Heart right ventricle (tissue), 16 donors: ENCODE measurements at regions not wholly inside any gene's neighbourhood (a gene's known extent, or its start where the extent isn't known, plus 50 kb on each side); places are given as distances from the start of the nearest gene placed in this dataset.

ENCODE experiments used
- ATAC-seq, 8 donors: fragments of 200-7000 bp; cut with Tn5 transposase; one replicate each; pipeline ENCODE4 v1.9.1; 2020; ENCODE audit warnings: mild to moderate bottlenecking in 8 of 8, moderate library complexity in 8 of 8, moderate number of reproducible peaks in 1 of 8
- DNase-seq, 2 donors: peaks; one replicate each; pipeline ENCODE4 v3.0.0-alpha.2; 2020
- H3K27ac ChIP-seq, 10 donors: fragments of 200-600 bp; sonication (generic) in 2 of 10; one replicate each; pipeline versions ENCODE4 v1.5.0 to v1.8.0; 2020 to 2022; ENCODE audit warnings: mild to moderate bottlenecking in 3 of 10
- H3K27me3 ChIP-seq, 7 donors: fragments of 200-600 bp; one replicate each; pipeline ENCODE4 v1.8.0; 2021 to 2022; ENCODE audit warnings: mild to moderate bottlenecking in 2 of 7
- H3K36me3 ChIP-seq, 9 donors: fragments of 200-600 bp; sonication (generic) in 1 of 9; one replicate each; pipeline versions ENCODE4 v1.5.0 to v1.8.0; 2020 to 2022; ENCODE audit warnings: mild to moderate bottlenecking in 2 of 9
- H3K4me1 ChIP-seq, 9 donors: fragments of 200-600 bp; sonication (generic) in 1 of 9; one replicate each; pipeline versions ENCODE4 v1.5.0 to v1.8.0; 2020 to 2022; ENCODE audit warnings: mild to moderate bottlenecking in 4 of 9
- H3K4me3 ChIP-seq, 10 donors: fragments of 200-600 bp; sonication (generic) in 2 of 10; one replicate each; pipeline versions ENCODE4 v1.5.0 to v1.8.0; 2020 to 2022; ENCODE audit warnings: mild to moderate bottlenecking in 7 of 10, moderate library complexity in 2 of 10
- H3K9me3 ChIP-seq, 11 donors: fragments of 200-600 bp in 10 of 11; sonication (generic) in 2 of 11; one replicate each; pipeline versions ENCODE4 v1.5.0 to v1.8.0; 2013 to 2022; ENCODE audit warnings: mild to moderate bottlenecking in 2 of 11, control low read depth in 1 of 11, moderate library complexity in 1 of 11
- WGBS, 2 donors: extraction: QIAGEN DNeasy Blood & Tissue Kit; methylation state at CpG; one replicate each; pipeline ENCODE4 v1.1.7; 2013; ENCODE audit warnings: inconsistent platforms in 1 of 2; 5-methylcytosine and 5-hydroxymethylcytosine counted together
- intact Hi-C, 10 donors: fragments of 100-400 bp; cut with DNase I; formaldehyde crosslinking; loops; one replicate each; pipeline versions ENCODE4 v1.11.1 to v1.14.2; 2022
- TF ChIP-seq, protein P1 (sequence below), 9 donors: fragments of 200-600 bp; sonication (generic) in 2 of 9; IDR thresholded peaks; one replicate each; pipeline versions ENCODE4 v1.5.0 to v1.8.0; 2021 to 2022; ENCODE audit warnings: antibody characterized with exemption in 9 of 9, mild to moderate bottlenecking in 5 of 9, moderate library complexity in 1 of 9
- donor health status: Arrhythmogenic right ventricular cardiomyopathy.
- donor health status: ischemic (EF 13 %, LVEDD 7.1; RV severe dilation, severe dysfunction).
- donor health status: healthy with polysubstance abuse.
- donor health status: DM: no; HTN: yes; CAD: no.
- donor health status: DM: no; HTN: no; CAD: no.
- donor health status: ischemic (EF 25% LVEDD 6.9; RV normal size, moderate dysfunction).
- donor health status: ischemic (EF 25% LVEDD 5.7; RV mildly dilated, moderate dysfunction).
- donor health status: healthy.
- donor health status: DM: yes; HTN: yes; CAD: no.
- donor health status: Ischemic cardiomyopathy.
- donor health status: ischemic (EF 35%, LVEDD 5.7; RV mildly dilated, moderate dysfunction).
- donor health status: nonischemic (EF 11% LVEDD 7.7; RV severe dilation, severe dysfunction).
- donor health status: DM: yes; HTN: yes; CAD: no.
- donor health status: PGD.
- donor health status: ischemic (EF 29% LVEDD 5.4; RV normal size, mild dysfunction).
- donor health status: nonischemic (EF 23%, LVEDD 6.1; RV moderate dilation, normal function).

DNA sequence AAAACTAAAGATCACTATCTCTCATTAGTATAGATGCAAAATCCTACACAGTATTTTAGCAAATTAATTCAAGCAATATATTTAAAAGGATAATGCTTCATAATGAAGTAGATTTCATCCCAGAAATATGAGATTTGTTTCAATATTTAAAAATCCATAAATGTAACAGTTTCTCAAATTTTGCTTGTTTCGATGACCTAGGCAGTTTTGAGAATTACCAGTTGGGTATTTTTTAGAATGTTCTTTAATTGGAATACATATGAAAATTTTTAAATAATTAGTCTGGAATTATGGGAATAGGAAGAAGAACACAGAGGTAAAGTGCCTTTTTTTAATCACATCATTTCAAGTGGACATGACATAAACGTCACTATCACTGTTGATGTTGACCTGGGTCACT is 192.3 kb downstream of the FBXO8 start:
- WGBS, 2 donors, result 79 to 84% methylated on average over 2 of the region's 2 CpGs
- H3K4me3 ChIP-seq, result no peak overlapping the region
- peaks cover 0 to 9% (median 0%) of the 10 kb centered on the region in 9 donors for H3K4me1 ChIP-seq
- peaks cover 0 to 8% (median 0%) of the 10 kb centered on the region in 11 donors for H3K9me3 ChIP-seq
- DNase-seq (no peak), ATAC-seq (no peak)
- TF ChIP-seq, protein P1, sequence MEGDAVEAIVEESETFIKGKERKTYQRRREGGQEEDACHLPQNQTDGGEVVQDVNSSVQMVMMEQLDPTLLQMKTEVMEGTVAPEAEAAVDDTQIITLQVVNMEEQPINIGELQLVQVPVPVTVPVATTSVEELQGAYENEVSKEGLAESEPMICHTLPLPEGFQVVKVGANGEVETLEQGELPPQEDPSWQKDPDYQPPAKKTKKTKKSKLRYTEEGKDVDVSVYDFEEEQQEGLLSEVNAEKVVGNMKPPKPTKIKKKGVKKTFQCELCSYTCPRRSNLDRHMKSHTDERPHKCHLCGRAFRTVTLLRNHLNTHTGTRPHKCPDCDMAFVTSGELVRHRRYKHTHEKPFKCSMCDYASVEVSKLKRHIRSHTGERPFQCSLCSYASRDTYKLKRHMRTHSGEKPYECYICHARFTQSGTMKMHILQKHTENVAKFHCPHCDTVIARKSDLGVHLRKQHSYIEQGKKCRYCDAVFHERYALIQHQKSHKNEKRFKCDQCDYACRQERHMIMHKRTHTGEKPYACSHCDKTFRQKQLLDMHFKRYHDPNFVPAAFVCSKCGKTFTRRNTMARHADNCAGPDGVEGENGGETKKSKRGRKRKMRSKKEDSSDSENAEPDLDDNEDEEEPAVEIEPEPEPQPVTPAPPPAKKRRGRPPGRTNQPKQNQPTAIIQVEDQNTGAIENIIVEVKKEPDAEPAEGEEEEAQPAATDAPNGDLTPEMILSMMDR (IDR thresholded peaks at IDR 0.05), result no peak
- intact Hi-C loops, result no loop called here
- H3K36me3 ChIP-seq, result no peaks in the 10 kb centered on the region
- no peak overlapping the region for H3K27ac ChIP-seq
- H3K27me3 ChIP-seq, result peaks cover 0 to 5% (median 0%) of the 10 kb centered on the region in 7 donors

GRCh38 chr4:174089711-174090110 is 193.8 kb downstream of the FBXO8 start:
- TF ChIP-seq, protein P1 (IDR thresholded peaks at IDR 0.05), result no peak
- Histone ChIP-seq H3K27me3 (peaks cover 0 to 5% (median 0%) of the 10 kb centered on the region in 7 donors), H3K27ac (no peak overlapping the region), H3K9me3 (peaks cover 0 to 8% (median 0%) of the 10 kb centered on the region in 11 donors), H3K4me1 (peaks cover 0 to 9% (median 0%) of the 10 kb centered on the region in 9 donors), H3K36me3 (no peaks in the 10 kb centered on the region), H3K4me3 (no peak overlapping the region)
- ATAC-seq (no peak), DNase-seq (no peak)
- intact Hi-C loops, result no loop called here
- 73 to 78% methylated on average over 4 of the region's 4 CpGs for WGBS, 2 donors

- Histone ChIP-seq H3K27ac (no peak overlapping the region), H3K9me3 (peaks cover 0 to 8% (median 0%) of the 10 kb centered on the region in 11 donors), H3K36me3 (no peaks in the 10 kb centered on the region), H3K27me3 (peaks cover 0 to 5% (median 0%) of the 10 kb centered on the region in 7 donors), H3K4me1 (peaks cover 0 to 9% (median 0%) of the 10 kb centered on the region in 9 donors), H3K4me3 (no peak overlapping the region)
- intact Hi-C loops, result no loop called here
- no peak for DNase-seq
- ATAC-seq, result no peak
- 64% methylated on average over 3 of the region's 3 CpGs for WGBS, 2 donors
- TF ChIP-seq, protein P1 (IDR thresholded peaks at IDR 0.05), result no peak
These were observed 194.7 kb downstream of the FBXO8 start for GRCh38 chr4:174088795-174089194.

DNA sequence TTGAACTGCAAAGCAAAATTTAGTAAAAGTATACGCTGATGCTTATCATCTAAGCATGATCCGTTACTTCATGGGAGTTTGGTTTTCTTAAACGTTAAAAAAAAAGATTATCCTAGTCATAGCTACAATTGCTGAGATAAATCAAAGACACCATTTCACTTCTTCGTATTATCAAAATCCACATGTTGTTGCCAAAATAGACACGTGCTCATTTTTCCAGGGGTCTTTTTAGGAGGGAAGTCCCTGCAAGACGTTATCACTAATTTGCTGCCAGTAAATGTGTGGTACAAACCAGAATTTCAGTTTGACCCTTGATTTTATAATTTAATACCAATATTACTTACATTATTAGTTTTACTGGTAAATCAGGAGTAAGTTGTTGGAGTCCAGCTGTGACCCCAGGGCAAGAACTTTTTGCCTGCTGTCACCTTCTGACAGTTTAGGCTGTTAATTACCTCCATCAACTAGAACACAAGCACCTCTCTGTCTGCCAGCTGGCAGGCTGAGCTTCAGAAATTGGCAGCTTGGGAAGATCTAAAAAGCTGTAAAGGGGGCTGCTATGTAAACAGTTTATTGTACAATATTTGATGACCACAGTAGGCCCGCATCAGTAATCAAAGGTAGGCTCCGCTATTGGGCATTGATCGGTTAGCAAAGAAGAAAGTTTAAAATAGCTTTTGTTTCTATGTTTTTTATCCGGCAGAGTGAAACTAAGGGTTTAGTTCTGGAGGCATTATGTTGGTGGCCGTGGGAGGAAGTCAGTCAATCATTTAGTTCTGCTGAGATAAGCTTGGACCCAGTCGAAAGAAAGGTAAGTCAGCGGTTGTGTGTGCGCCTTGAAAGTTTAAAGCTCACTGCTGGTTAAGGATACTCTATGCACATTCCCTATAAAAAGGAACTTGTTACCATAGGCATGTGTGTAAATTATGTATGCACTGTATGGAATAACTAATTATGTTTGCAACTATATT is 196.4 kb downstream of the FBXO8 start:
- ATAC-seq (peak in 3 of 8 donors; percentile 25 to 60 (median 56)), DNase-seq (no peak)
- TF ChIP-seq, protein P1 (IDR thresholded peaks at IDR 0.05), result no peak
- WGBS, 2 donors, result 38 to 43% methylated on average over 14 of the region's 14 CpGs
- H3K27me3 ChIP-seq, result peaks cover 0 to 5% (median 0%) of the 10 kb centered on the region in 7 donors
- H3K4me3 ChIP-seq, result peak overlapping the region in 1 of 10 donors; percentile 16
- H3K4me1 ChIP-seq, result peaks cover 0 to 9% (median 0%) of the 10 kb centered on the region in 9 donors
- intact Hi-C loops, result no loop called here
- H3K9me3 ChIP-seq, result peaks cover 0 to 3% (median 0%) of the 10 kb centered on the region in 11 donors
- no peak overlapping the region for H3K27ac ChIP-seq
- no peaks in the 10 kb centered on the region for H3K36me3 ChIP-seq
